Thoracic aorta (tissue), 2 donors: ENCODE measurements at regions not wholly inside any gene's neighbourhood (a gene's known extent, or its start where the extent isn't known, plus 50 kb on each side); places are given as distances from the start of the nearest gene placed in this dataset.

Source experiments
- ATAC-seq: fragments of 150-250 bp; one replicate; pipeline ENCODE4 v1.8.0; 2017; ENCODE audit warnings: low read depth; ENCODE audit not compliant: insufficient number of reproducible peaks, low FRiP score
- DNase-seq: peaks from one replicate; pipeline ENCODE4 v3.0.0-alpha.2; 2020; ENCODE audit warnings: low spot score
- H3K27ac ChIP-seq, 2 donors: fragments of 200-600 bp; sonication (generic); 1 replicate in 1 of 2; 2 replicates in 1 of 2; pipeline ENCODE4 v1.5.1; 2016; ENCODE audit warnings: mild to moderate bottlenecking in 2 of 2, moderate library complexity in 2 of 2
- H3K27me3 ChIP-seq: fragments of 200-600 bp; sonication (generic); replicated peaks from 2 replicates; pipeline ENCODE4 v1.6.0; 2016; ENCODE audit warnings: mild to moderate bottlenecking; ENCODE audit not compliant: insufficient read depth
- H3K36me3 ChIP-seq: fragments of 200-600 bp; sonication (generic); one replicate; pipeline ENCODE4 v1.5.1; 2016
- H3K4me1 ChIP-seq, 2 donors: fragments of 200-600 bp; sonication (generic); 1 replicate in 1 of 2; 2 replicates in 1 of 2; pipeline versions ENCODE4 v1.5.1 to v1.6.0; 2016; ENCODE audit warnings: low read depth in 2 of 2, mild to moderate bottlenecking in 1 of 2; ENCODE audit not compliant: control insufficient read depth in 1 of 2
- H3K4me3 ChIP-seq: fragments of 200-600 bp; sonication (generic); 2 replicates; pipeline ENCODE4 v1.5.1; 2016; ENCODE audit warnings: mild to moderate bottlenecking
- H3K9me3 ChIP-seq: fragments of 200-600 bp; sonication (generic); 2 replicates; pipeline ENCODE4 v1.5.1; 2016
- TF ChIP-seq, protein P1 (sequence below): fragments of 200-600 bp; sonication (generic); IDR thresholded peaks from one replicate; pipeline ENCODE4 v1.5.1; 2019; ENCODE audit warnings: antibody characterized with exemption

DNA sequence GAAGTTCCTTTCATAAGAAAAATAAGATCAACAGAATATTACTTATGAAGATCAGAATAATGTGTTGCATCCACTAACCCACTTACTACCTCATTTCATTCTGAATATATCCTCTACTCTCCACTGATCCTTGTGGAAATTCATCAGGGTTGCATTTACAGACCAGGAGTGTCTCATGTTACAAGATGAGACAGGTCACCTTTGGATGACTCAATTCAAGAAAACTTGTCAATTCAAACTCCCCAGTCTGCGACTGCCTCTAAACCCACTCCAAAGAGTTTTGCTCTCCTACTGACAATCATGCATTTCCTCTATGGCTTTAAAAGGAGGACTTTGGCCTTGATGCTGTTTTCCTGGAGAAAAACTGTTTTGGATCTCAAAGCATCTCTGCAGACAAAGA, 68.4 kb downstream of the ID4 start:
- Histone ChIP-seq H3K4me3 (no peak overlapping the region), H3K4me1 (no peaks in the 10 kb centered on the region), H3K36me3 (no peaks in the 10 kb centered on the region), H3K27ac (no peak overlapping the region), H3K27me3 (no peaks in the 10 kb centered on the region), H3K9me3 (no peaks in the 10 kb centered on the region)
- DNase-seq: no peak
- ATAC-seq: no peak
- TF ChIP-seq, protein P1, sequence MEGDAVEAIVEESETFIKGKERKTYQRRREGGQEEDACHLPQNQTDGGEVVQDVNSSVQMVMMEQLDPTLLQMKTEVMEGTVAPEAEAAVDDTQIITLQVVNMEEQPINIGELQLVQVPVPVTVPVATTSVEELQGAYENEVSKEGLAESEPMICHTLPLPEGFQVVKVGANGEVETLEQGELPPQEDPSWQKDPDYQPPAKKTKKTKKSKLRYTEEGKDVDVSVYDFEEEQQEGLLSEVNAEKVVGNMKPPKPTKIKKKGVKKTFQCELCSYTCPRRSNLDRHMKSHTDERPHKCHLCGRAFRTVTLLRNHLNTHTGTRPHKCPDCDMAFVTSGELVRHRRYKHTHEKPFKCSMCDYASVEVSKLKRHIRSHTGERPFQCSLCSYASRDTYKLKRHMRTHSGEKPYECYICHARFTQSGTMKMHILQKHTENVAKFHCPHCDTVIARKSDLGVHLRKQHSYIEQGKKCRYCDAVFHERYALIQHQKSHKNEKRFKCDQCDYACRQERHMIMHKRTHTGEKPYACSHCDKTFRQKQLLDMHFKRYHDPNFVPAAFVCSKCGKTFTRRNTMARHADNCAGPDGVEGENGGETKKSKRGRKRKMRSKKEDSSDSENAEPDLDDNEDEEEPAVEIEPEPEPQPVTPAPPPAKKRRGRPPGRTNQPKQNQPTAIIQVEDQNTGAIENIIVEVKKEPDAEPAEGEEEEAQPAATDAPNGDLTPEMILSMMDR: no peak

DNA sequence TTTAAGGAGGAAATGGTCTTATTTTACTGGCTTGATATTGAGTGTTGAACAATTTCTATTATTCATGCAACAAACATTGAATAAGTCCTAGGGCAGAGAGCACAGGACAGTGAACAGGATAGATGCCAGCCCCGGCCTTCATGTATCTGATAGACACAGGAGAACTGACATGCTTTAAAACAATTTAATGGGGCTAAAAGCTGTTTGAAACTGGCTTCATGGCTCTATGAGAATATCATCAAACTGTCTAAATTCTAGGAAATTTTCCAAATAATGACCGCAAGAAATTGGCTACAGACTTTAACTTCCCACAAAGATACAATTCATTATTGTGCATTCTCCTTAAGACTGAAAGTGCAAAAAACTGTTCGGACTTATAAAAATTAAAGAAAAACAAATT, 69.0 kb downstream of the ID4 start:
- no peaks in the 10 kb centered on the region for H3K36me3 ChIP-seq
- ATAC-seq: no peak
- H3K27ac ChIP-seq: no peak overlapping the region

DNA sequence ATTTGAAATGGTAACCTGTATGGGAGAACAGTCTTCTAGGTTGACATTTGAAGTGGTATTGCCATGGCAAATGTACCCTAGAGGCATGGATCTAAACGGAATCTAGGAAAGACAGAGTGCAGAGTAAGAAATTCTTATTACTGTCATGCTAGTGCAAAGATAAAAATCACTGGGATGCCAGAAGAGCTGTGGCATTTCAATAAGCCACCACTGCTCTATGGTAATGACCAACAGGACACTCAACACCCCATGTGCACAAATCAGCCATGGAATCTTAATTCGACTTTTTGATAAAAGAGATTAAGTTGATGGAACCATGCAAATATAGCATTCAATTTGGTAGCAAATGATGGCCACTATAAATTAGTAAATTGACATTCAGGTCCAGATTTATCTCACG, 74.1 kb downstream of the ID4 start:
- no peaks in the 10 kb centered on the region for H3K27me3 ChIP-seq
- TF ChIP-seq, protein P1: no peak
- no peak overlapping the region for H3K4me3 ChIP-seq
- DNase-seq: no peak
- H3K4me1 ChIP-seq: no peaks in the 10 kb centered on the region
- no peak overlapping the region for H3K27ac ChIP-seq
- H3K9me3 ChIP-seq: peaks cover 3% of the 10 kb centered on the region
- no peaks in the 10 kb centered on the region for H3K36me3 ChIP-seq
- no peak for ATAC-seq

More for the DNA sequence above, 69.0 kb downstream of the ID4 start:
- H3K4me3 ChIP-seq: no peak overlapping the region
- no peak for DNase-seq
- H3K4me1 ChIP-seq: no peaks in the 10 kb centered on the region
- H3K27me3 ChIP-seq: no peaks in the 10 kb centered on the region
- no peaks in the 10 kb centered on the region for H3K9me3 ChIP-seq
- TF ChIP-seq, protein P1: no peak

DNA sequence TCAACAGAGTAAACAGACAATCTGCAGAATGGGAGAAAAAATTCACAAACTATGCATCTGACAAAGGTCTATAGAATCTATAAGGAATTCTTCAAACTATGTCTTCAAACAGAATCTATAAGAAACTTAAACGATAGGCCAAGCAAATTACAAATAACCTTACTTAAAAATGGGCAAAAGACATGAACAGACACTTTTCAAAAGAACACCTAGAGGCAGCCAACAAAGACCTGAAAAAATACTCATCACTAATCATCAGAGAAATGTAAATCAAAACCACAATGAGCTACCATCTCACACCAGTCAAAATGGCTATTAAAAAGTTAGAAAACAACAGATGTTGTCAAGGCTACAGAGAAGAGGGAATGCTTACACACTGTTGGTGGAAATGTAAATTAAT, 81.3 kb downstream of the ID4 start:
- no peak for DNase-seq
- TF ChIP-seq, protein P1: no peak
- ATAC-seq: no peak

DNA sequence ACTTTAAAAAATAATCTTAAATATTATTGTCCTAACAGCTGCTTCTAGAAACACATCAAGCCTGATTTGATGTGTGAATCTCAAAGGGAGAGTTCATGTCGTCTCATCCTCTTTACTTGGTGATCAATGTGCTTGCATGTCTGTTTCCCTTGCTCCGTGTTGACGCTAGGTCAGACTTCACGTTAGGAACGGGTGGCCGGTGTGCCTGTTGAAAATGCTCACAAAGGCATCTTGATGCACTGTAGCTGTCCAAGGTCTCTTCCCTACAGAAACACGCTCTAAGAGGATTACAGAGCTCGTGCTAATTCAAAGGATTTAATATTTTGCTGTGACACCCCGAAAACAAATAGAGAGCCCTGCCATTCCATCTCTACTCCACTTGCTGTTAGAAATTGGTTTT, 84.6 kb downstream of the ID4 start:
- no peak for ATAC-seq
- TF ChIP-seq, protein P1: no peak
- Histone ChIP-seq H3K27me3 (no peaks in the 10 kb centered on the region), H3K27ac (no peak overlapping the region), H3K4me1 (no peaks in the 10 kb centered on the region), H3K36me3 (no peaks in the 10 kb centered on the region), H3K9me3 (no peaks in the 10 kb centered on the region), H3K4me3 (no peak overlapping the region)
- DNase-seq: no peak

More for the DNA sequence above, 81.3 kb downstream of the ID4 start:
- Histone ChIP-seq H3K4me1 (no peaks in the 10 kb centered on the region), H3K27me3 (no peaks in the 10 kb centered on the region), H3K27ac (no peak overlapping the region), H3K36me3 (no peaks in the 10 kb centered on the region), H3K9me3 (peaks cover 3% of the 10 kb centered on the region), H3K4me3 (no peak overlapping the region)
